ENCODE measurements at regions not wholly inside any gene's neighbourhood (a gene's known extent, or its start where the extent isn't known, plus 50 kb on each side); places are given as distances from the start of the nearest gene placed in this dataset.
A peak's percentile ranks its signal among the peaks of the same experiment; 100 is the strongest.

GRCh38 chr4:43223820-43224219 is 331.3 kb downstream of the GRXCR1 start:
- peaks cover 2% of the 10 kb centered on the region for H3K27me3 Mint-ChIP-seq
- no peaks in the 10 kb centered on the region for H3K36me3 Mint-ChIP-seq
- DNase-seq (ENCODE audit: low spot score in 2 of 2) (no peak), ATAC-seq (ENCODE audit: low read depth) (no peak)
- no peak overlapping the region for H3K4me3 Mint-ChIP-seq
- H3K27ac Mint-ChIP-seq = no peak overlapping the region
- no peaks in the 10 kb centered on the region for H3K4me1 Mint-ChIP-seq
- peaks cover 4% of the 10 kb centered on the region for H3K9me3 Mint-ChIP-seq

- H3K36me3 Mint-ChIP-seq = no peaks in the 10 kb centered on the region
Observed at GRCh38 chr4:43224559-43224958, 332.0 kb downstream of the GRXCR1 start.

GRCh38 chr4:43233321-43233720 is 340.8 kb downstream of the GRXCR1 start:
- ATAC-seq (ENCODE audit: low read depth) = no peak
- Mint-ChIP-seq H3K4me3 (no peak overlapping the region), H3K9me3 (peaks cover 2% of the 10 kb centered on the region), H3K4me1 (no peaks in the 10 kb centered on the region), H3K36me3 (no peaks in the 10 kb centered on the region), H3K27me3 (no peaks in the 10 kb centered on the region), H3K27ac (no peak overlapping the region)
- no peak for DNase-seq (ENCODE audit: low spot score in 2 of 2)

More at GRCh38 chr4:43224559-43224958, 332.0 kb downstream of the GRXCR1 start:
- peaks cover 2% of the 10 kb centered on the region for H3K27me3 Mint-ChIP-seq
- ATAC-seq (ENCODE audit: low read depth) = no peak
- no peak for DNase-seq (ENCODE audit: low spot score in 2 of 2)
- H3K4me1 Mint-ChIP-seq = no peaks in the 10 kb centered on the region
- H3K9me3 Mint-ChIP-seq = peaks cover 4% of the 10 kb centered on the region
- H3K4me3 Mint-ChIP-seq = no peak overlapping the region
- H3K27ac Mint-ChIP-seq = no peak overlapping the region

DNA sequence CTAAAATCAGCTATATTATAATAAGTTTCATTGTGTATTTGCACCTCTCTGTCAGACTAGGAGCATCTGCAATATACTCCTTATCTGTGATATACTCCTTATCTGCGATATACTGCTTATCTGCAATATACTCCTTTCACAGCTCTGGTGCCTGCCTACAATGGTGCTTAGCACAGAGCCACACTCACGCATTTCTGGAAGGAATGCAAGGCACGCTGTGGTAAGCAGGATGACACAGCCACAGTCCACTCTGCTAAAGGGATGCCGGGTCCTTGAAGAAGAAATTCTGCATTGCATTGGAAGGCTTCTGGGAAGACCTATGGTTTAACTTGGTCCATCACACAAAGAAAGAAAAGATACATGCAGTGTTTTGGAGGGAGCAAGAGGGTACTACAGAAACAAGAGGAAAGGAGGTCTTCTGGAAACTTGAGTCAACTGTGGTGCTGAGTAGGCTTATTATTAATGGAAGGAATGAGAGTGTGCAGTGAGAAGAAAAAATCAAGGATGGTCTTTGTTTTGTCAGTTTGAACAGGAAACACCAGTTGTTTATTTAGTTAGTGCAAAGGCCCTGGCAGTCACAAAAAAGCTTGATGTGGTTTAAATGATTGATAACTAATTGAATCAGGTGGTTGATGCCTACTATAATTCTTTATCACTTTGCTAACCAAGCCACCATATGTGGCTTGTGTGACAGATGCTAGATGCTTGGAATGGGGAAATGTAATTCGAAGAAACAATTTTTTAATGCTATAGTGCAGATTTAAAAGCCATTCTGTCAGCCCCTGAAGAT is 342.3 kb downstream of the GRXCR1 start:
- H3K4me3 Mint-ChIP-seq = no peak overlapping the region
- DNase-seq (ENCODE audit: low spot score in 2 of 2) = no peak
- H3K27me3 Mint-ChIP-seq = no peaks in the 10 kb centered on the region
- H3K36me3 Mint-ChIP-seq = no peaks in the 10 kb centered on the region
- peaks cover 4% of the 10 kb centered on the region for H3K9me3 Mint-ChIP-seq
- ATAC-seq (ENCODE audit: low read depth) = no peak
- H3K4me1 Mint-ChIP-seq = peaks cover 2% of the 10 kb centered on the region
- H3K27ac Mint-ChIP-seq = no peak overlapping the region

DNA sequence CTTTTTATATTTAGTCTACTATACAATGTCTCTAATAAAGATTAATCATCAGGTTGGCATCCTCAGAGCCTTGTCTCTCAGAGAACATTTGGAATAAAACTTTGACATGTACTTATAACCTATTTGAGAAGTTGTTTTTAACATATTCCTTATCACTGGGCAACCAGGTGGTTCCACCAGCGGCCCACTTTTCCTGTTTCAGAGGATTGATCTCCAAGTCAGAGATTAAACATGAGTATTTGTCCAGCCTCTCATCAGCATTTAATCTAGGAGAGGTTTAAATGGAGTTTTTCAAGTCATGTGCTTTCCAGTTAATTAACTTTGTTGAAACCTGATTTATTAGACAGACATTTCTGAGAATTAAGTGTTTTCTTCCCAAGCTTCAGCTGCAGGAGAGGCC is 345.5 kb downstream of the GRXCR1 start:
- Mint-ChIP-seq H3K9me3 (peaks cover 7% of the 10 kb centered on the region), H3K27ac (no peak overlapping the region), H3K36me3 (no peaks in the 10 kb centered on the region), H3K4me1 (peaks cover 2% of the 10 kb centered on the region), H3K27me3 (no peaks in the 10 kb centered on the region), H3K4me3 (no peak overlapping the region)
- DNase-seq (ENCODE audit: low spot score in 2 of 2) = no peak
- no peak for ATAC-seq (ENCODE audit: low read depth)

GRCh38 chr4:43238585-43238984 is 346.1 kb downstream of the GRXCR1 start:
- ATAC-seq (ENCODE audit: low read depth) = no peak
- Mint-ChIP-seq H3K4me3 (no peak overlapping the region), H3K27ac (no peak overlapping the region), H3K9me3 (peaks cover 7% of the 10 kb centered on the region), H3K36me3 (no peaks in the 10 kb centered on the region), H3K4me1 (peaks cover 2% of the 10 kb centered on the region), H3K27me3 (no peaks in the 10 kb centered on the region)
- DNase-seq (ENCODE audit: low spot score in 2 of 2) = no peak

- DNase-seq (ENCODE audit: low spot score in 2 of 2) (no peak), ATAC-seq (ENCODE audit: low read depth) (no peak)
- no peak overlapping the region for H3K27ac Mint-ChIP-seq
- no peaks in the 10 kb centered on the region for H3K27me3 Mint-ChIP-seq
- no peak overlapping the region for H3K4me3 Mint-ChIP-seq
- H3K4me1 Mint-ChIP-seq = peaks cover 2% of the 10 kb centered on the region
- no peaks in the 10 kb centered on the region for H3K36me3 Mint-ChIP-seq
- H3K9me3 Mint-ChIP-seq = peaks cover 7% of the 10 kb centered on the region
Observed at GRCh38 chr4:43241104-43241503, 348.6 kb downstream of the GRXCR1 start.

- DNase-seq (ENCODE audit: low spot score in 2 of 2) (no peak), ATAC-seq (ENCODE audit: low read depth) (no peak)
- H3K27ac Mint-ChIP-seq = no peak overlapping the region
- no peaks in the 10 kb centered on the region for H3K36me3 Mint-ChIP-seq
- H3K9me3 Mint-ChIP-seq = peaks cover 9% of the 10 kb centered on the region
- H3K4me3 Mint-ChIP-seq = no peak overlapping the region
- H3K4me1 Mint-ChIP-seq = peaks cover 2% of the 10 kb centered on the region
- H3K27me3 Mint-ChIP-seq = no peaks in the 10 kb centered on the region
Observed at GRCh38 chr4:43242606-43243005, 350.1 kb downstream of the GRXCR1 start.

DNA sequence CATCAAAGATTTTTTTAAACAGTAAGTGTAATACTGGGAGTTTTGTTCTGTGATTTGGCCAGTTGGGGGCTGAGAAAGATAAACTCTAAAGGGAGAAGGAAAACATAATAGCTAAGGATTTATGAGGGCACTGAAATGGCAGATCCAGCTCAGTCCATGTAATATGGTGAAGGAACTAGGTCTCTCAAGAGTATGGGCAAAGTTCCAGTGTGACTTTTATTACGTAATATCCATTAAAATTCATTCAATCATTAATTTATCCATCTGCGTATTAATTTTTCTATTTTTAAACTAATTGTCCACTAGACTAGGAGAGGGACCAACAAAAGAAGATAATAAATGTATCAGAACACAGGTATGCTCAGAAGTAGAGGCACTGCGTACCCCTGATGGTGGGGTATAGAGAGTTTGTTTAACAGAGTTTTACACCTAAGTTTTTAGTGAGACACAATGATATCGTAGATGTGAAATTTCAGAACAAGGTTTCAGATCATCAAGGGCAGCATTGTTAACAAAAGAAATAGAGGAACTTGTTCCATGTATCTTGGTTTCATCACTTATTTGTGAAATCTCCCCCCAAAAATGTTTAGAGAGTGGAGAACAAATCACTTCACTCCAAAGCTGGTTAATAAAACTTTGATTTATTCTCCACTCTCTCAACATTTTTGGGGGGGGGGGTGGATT is 351.1 kb downstream of the GRXCR1 start:
- Mint-ChIP-seq H3K9me3 (peaks cover 9% of the 10 kb centered on the region), H3K36me3 (no peaks in the 10 kb centered on the region), H3K27me3 (no peaks in the 10 kb centered on the region), H3K27ac (no peak overlapping the region), H3K4me3 (no peak overlapping the region), H3K4me1 (peaks cover 2% of the 10 kb centered on the region)
- DNase-seq (ENCODE audit: low spot score in 2 of 2) (no peak), ATAC-seq (ENCODE audit: low read depth) (no peak)

- Mint-ChIP-seq H3K27ac (no peak overlapping the region), H3K27me3 (no peaks in the 10 kb centered on the region), H3K9me3 (peaks cover 7% of the 10 kb centered on the region), H3K4me1 (no peaks in the 10 kb centered on the region), H3K36me3 (no peaks in the 10 kb centered on the region), H3K4me3 (no peak overlapping the region)
- DNase-seq (ENCODE audit: low spot score in 2 of 2) = no peak
- ATAC-seq (ENCODE audit: low read depth) = peak; percentile 34
Observed at GRCh38 chr4:43244688-43245382, 352.3 kb downstream of the GRXCR1 start.

GRCh38 chr4:43251841-43252240 is 359.3 kb downstream of the GRXCR1 start:
- no peaks in the 10 kb centered on the region for H3K4me1 Mint-ChIP-seq
- peaks cover 3% of the 10 kb centered on the region for H3K9me3 Mint-ChIP-seq
- ATAC-seq (ENCODE audit: low read depth) (no peak), DNase-seq (ENCODE audit: low spot score in 2 of 2) (no peak)
- H3K4me3 Mint-ChIP-seq = no peak overlapping the region
- H3K27ac Mint-ChIP-seq = no peak overlapping the region
- H3K27me3 Mint-ChIP-seq = no peaks in the 10 kb centered on the region
- H3K36me3 Mint-ChIP-seq = no peaks in the 10 kb centered on the region

DNA sequence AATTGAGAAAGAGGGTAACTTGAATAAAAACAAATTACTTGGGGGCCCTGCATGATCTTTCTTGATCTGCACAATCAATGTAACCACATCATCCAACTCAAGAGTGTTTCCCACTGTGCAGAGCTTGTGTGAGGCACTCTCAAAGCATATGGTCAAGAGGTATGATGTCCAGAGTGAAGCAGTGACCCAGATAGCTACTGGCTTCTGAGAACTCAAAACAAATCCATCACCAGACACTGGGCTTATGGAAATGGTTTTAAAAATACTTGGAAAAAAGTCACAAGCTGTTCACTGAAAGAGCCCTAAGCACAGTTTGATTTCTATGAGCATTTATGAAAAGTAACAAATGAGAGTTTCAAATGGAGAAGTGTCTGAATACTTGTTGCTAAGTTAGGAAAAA is 361.0 kb downstream of the GRXCR1 start:
- Mint-ChIP-seq H3K36me3 (no peaks in the 10 kb centered on the region), H3K9me3 (peaks cover 3% of the 10 kb centered on the region), H3K4me1 (no peaks in the 10 kb centered on the region), H3K27ac (no peak overlapping the region), H3K27me3 (no peaks in the 10 kb centered on the region), H3K4me3 (no peak overlapping the region)
- ATAC-seq (ENCODE audit: low read depth) = no peak
- no peak for DNase-seq (ENCODE audit: low spot score in 2 of 2)

DNA sequence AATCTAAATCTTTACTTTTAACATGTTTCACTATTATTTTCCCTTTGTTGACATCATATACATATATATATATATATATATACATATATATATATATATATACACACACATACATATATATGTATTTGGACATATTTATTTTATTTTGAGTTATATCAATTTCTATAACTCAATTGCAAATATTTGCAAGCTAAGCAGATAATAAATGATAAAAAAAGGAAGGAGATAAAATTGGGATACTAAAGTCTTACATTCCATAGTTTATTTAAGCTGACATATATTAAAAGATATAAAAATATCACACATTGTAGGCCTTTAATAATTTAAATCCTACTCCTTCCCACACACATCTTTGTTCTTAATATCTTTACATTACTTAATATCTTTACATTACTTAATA is 372.2 kb downstream of the GRXCR1 start:
- Mint-ChIP-seq H3K4me1 (no peaks in the 10 kb centered on the region), H3K9me3 (peaks cover 12% of the 10 kb centered on the region), H3K36me3 (no peaks in the 10 kb centered on the region), H3K4me3 (no peak overlapping the region), H3K27me3 (no peaks in the 10 kb centered on the region), H3K27ac (no peak overlapping the region)
- ATAC-seq (ENCODE audit: low read depth) = no peak
- DNase-seq (ENCODE audit: low spot score in 2 of 2) = no peak

GRCh38 chr4:43271946-43272345 is 379.4 kb downstream of the GRXCR1 start:
- ATAC-seq (ENCODE audit: low read depth) = no peak
- Mint-ChIP-seq H3K9me3 (no peaks in the 10 kb centered on the region), H3K36me3 (no peaks in the 10 kb centered on the region)

More at GRCh38 chr4:43271946-43272345, 379.4 kb downstream of the GRXCR1 start:
- Mint-ChIP-seq H3K4me3 (no peak overlapping the region), H3K4me1 (no peaks in the 10 kb centered on the region), H3K27ac (no peak overlapping the region), H3K27me3 (no peaks in the 10 kb centered on the region)
- DNase-seq (ENCODE audit: low spot score in 2 of 2) = no peak
